ENCODE measurements at regions not wholly inside any gene's neighbourhood (a gene's known extent, or its start where the extent isn't known, plus 50 kb on each side); places are given as distances from the start of the nearest gene placed in this dataset.

- Histone ChIP-seq H3K4me3 (no peak overlapping the region), H3K27ac (no peak overlapping the region), H3K4me1 (replicated peaks in 1 of 2) (no peaks in the 10 kb centered on the region)
- in situ Hi-C loops (cut with MboI; ENCODE audit: low pct_unique_long_range_greater_than_20kb in 2 of 9, low sequenced_read_pairs in 9 of 9, unreplicated experiment in 9 of 9), result no loop called here
- peak in 2 of 8 experiments; percentile 57 to 65 for ATAC-seq (replicated peaks in 6 of 8)
- 0 to 100% (median 46%) methylated on average over 1 of the region's 4 CpGs; no CpG with 5 or more reads in 6 of the 10 experiments for WGBS, 10 experiments
These were observed 559.5 kb upstream of the CDH11 start for GRCh38 chr16:65681406-65681805.

- no peak for ATAC-seq (replicated peaks in 6 of 8)
- H3K27ac ChIP-seq, result no peak overlapping the region
- WGBS, 10 experiments, result 8 to 91% (median 83%) methylated on average over 2 to 5 of the region's 5 CpGs; no CpG with 5 or more reads in 2 of the 10 experiments
- no peak overlapping the region for H3K4me3 ChIP-seq
- no peaks in the 10 kb centered on the region for H3K4me1 ChIP-seq (replicated peaks in 1 of 2)
- in situ Hi-C loops (cut with MboI; ENCODE audit: low pct_unique_long_range_greater_than_20kb in 2 of 9, low sequenced_read_pairs in 9 of 9, unreplicated experiment in 9 of 9), result no loop called here
These were observed 557.9 kb upstream of the CDH11 start for GRCh38 chr16:65679785-65680184.

GRCh38 chr16:65675161-65675560 lies 553.3 kb upstream of the CDH11 start:
- 0 to 20% (median 0%) methylated on average over 1 of the region's 1 CpG; no CpG with 5 or more reads in 4 of the 10 experiments for WGBS, 10 experiments
- no peak for ATAC-seq (replicated peaks in 6 of 8)
- no peaks in the 10 kb centered on the region for H3K4me1 ChIP-seq (replicated peaks in 1 of 2)
- in situ Hi-C loops (cut with MboI; ENCODE audit: low pct_unique_long_range_greater_than_20kb in 2 of 9, low sequenced_read_pairs in 9 of 9, unreplicated experiment in 9 of 9), result no loop called here
- no peak overlapping the region for H3K27ac ChIP-seq
- no peak overlapping the region for H3K4me3 ChIP-seq

GRCh38 chr16:65672960-65673359 lies 551.1 kb upstream of the CDH11 start:
- no peak overlapping the region for H3K4me3 ChIP-seq
- in situ Hi-C loops (cut with MboI; ENCODE audit: low pct_unique_long_range_greater_than_20kb in 2 of 9, low sequenced_read_pairs in 9 of 9, unreplicated experiment in 9 of 9), result no loop called here
- H3K27ac ChIP-seq, result no peak overlapping the region
- WGBS, 10 experiments, result 23 to 100% (median 79%) methylated on average over 1 to 3 of the region's 3 CpGs; no CpG with 5 or more reads in 4 of the 10 experiments
- H3K4me1 ChIP-seq (replicated peaks in 1 of 2), result no peaks in the 10 kb centered on the region
- ATAC-seq (replicated peaks in 6 of 8), result no peak

- WGBS, 10 experiments, result 46 to 100% (median 79%) methylated on average over 1 to 4 of the region's 4 CpGs; no CpG with 5 or more reads in 1 of the 10 experiments
- ATAC-seq (replicated peaks in 6 of 8), result no peak
- Histone ChIP-seq H3K4me1 (replicated peaks in 1 of 2) (no peaks in the 10 kb centered on the region), H3K4me3 (no peak overlapping the region), H3K27ac (no peak overlapping the region)
- in situ Hi-C loops (cut with MboI; ENCODE audit: low pct_unique_long_range_greater_than_20kb in 2 of 9, low sequenced_read_pairs in 9 of 9, unreplicated experiment in 9 of 9), result no loop called here
These were observed 549.2 kb upstream of the CDH11 start for GRCh38 chr16:65671071-65671470.

- in situ Hi-C loops (cut with MboI; ENCODE audit: low pct_unique_long_range_greater_than_20kb in 2 of 9, low sequenced_read_pairs in 9 of 9, unreplicated experiment in 9 of 9), result no loop called here
- Histone ChIP-seq H3K4me1 (replicated peaks in 1 of 2) (peaks cover 0 to 2% of the 10 kb centered on the region in 2 donors), H3K4me3 (no peak overlapping the region), H3K27ac (no peak overlapping the region)
- ATAC-seq (replicated peaks in 6 of 8), result peak in 2 of 8 experiments; percentile 78 to 79
- 30 to 80% (median 50%) methylated on average over 1 to 3 of the region's 3 CpGs; no CpG with 5 or more reads in 5 of the 10 experiments for WGBS, 10 experiments
These were observed 546.3 kb upstream of the CDH11 start for GRCh38 chr16:65668064-65668595.

GRCh38 chr16:65667011-65667578 lies 545.2 kb upstream of the CDH11 start:
- no peak overlapping the region for H3K27ac ChIP-seq
- H3K4me3 ChIP-seq, result no peak overlapping the region
- in situ Hi-C loops (cut with MboI; ENCODE audit: low pct_unique_long_range_greater_than_20kb in 2 of 9, low sequenced_read_pairs in 9 of 9, unreplicated experiment in 9 of 9), result no loop called here
- peaks cover 0 to 5% of the 10 kb centered on the region in 2 donors for H3K4me1 ChIP-seq (replicated peaks in 1 of 2)
- peak in 4 of 8 experiments; percentile 26 to 72 (median 44) for ATAC-seq (replicated peaks in 6 of 8)
- 60 to 100% (median 80%) methylated on average over 1 to 6 of the region's 7 CpGs; no CpG with 5 or more reads in 1 of the 10 experiments for WGBS, 10 experiments

- 78 to 100% (median 88%) methylated on average over 1 to 10 of the region's 11 CpGs; no CpG with 5 or more reads in 3 of the 10 experiments for WGBS, 10 experiments
- ATAC-seq (replicated peaks in 6 of 8), result no peak
- peaks cover 0 to 7% of the 10 kb centered on the region in 2 donors for H3K4me1 ChIP-seq (replicated peaks in 1 of 2)
These were observed 544.5 kb upstream of the CDH11 start for GRCh38 chr16:65666132-65666941.

GRCh38 chr16:65665586-65665985 lies 543.7 kb upstream of the CDH11 start:
- WGBS, 10 experiments, result 29 to 100% (median 72%) methylated on average over 1 to 3 of the region's 3 CpGs; no CpG with 5 or more reads in 3 of the 10 experiments
- no peak overlapping the region for H3K27ac ChIP-seq
- H3K4me1 ChIP-seq (replicated peaks in 1 of 2), result peaks cover 0 to 7% of the 10 kb centered on the region in 2 donors
- no peak overlapping the region for H3K4me3 ChIP-seq
- peak in 1 of 8 experiments; percentile 16 for ATAC-seq (replicated peaks in 6 of 8)
- in situ Hi-C loops (cut with MboI; ENCODE audit: low pct_unique_long_range_greater_than_20kb in 2 of 9, low sequenced_read_pairs in 9 of 9, unreplicated experiment in 9 of 9), result no loop called here

More at GRCh38 chr16:65666132-65666941, 544.5 kb upstream of the CDH11 start:
- in situ Hi-C loops (cut with MboI; ENCODE audit: low pct_unique_long_range_greater_than_20kb in 2 of 9, low sequenced_read_pairs in 9 of 9, unreplicated experiment in 9 of 9), result no loop called here
- no peak overlapping the region for H3K27ac ChIP-seq
- H3K4me3 ChIP-seq, result no peak overlapping the region

- WGBS, 10 experiments, result 38 to 100% (median 100%) methylated on average over 1 to 3 of the region's 3 CpGs; no CpG with 5 or more reads in 4 of the 10 experiments
- in situ Hi-C loops (cut with MboI; ENCODE audit: low pct_unique_long_range_greater_than_20kb in 2 of 9, low sequenced_read_pairs in 9 of 9, unreplicated experiment in 9 of 9), result no loop called here
- Histone ChIP-seq H3K4me3 (no peak overlapping the region), H3K4me1 (replicated peaks in 1 of 2) (peaks cover 0 to 19% of the 10 kb centered on the region in 2 donors), H3K27ac (no peak overlapping the region)
- ATAC-seq (replicated peaks in 6 of 8), result no peak
These were observed 541.9 kb upstream of the CDH11 start for GRCh38 chr16:65663774-65664173.

- H3K27ac ChIP-seq, result no peak overlapping the region
- H3K4me3 ChIP-seq, result no peak overlapping the region
- in situ Hi-C loops (cut with MboI; ENCODE audit: low pct_unique_long_range_greater_than_20kb in 2 of 9, low sequenced_read_pairs in 9 of 9, unreplicated experiment in 9 of 9), result no loop called here
- peaks cover 3 to 25% of the 10 kb centered on the region in 2 donors for H3K4me1 ChIP-seq (replicated peaks in 1 of 2)
- no peak for ATAC-seq (replicated peaks in 6 of 8)
- WGBS, 10 experiments, result 51 to 90% (median 83%) methylated on average over 1 to 4 of the region's 4 CpGs; no CpG with 5 or more reads in 2 of the 10 experiments
These were observed 540.4 kb upstream of the CDH11 start for GRCh38 chr16:65662256-65662655.

GRCh38 chr16:65661558-65661957 lies 539.7 kb upstream of the CDH11 start:
- Histone ChIP-seq H3K4me3 (no peak overlapping the region), H3K27ac (no peak overlapping the region), H3K4me1 (replicated peaks in 1 of 2) (peaks cover 8 to 32% of the 10 kb centered on the region in 2 donors)
- in situ Hi-C loops (cut with MboI; ENCODE audit: low pct_unique_long_range_greater_than_20kb in 2 of 9, low sequenced_read_pairs in 9 of 9, unreplicated experiment in 9 of 9), result no loop called here
- ATAC-seq (replicated peaks in 6 of 8), result no peak
- WGBS, 10 experiments, result 60 to 100% (median 80%) methylated on average over 1 to 4 of the region's 5 CpGs; no CpG with 5 or more reads in 3 of the 10 experiments

GRCh38 chr16:65660390-65660789 lies 538.5 kb upstream of the CDH11 start:
- WGBS, 10 experiments, result 67 to 83% (median 70%) methylated on average over 1 to 2 of the region's 5 CpGs; no CpG with 5 or more reads in 7 of the 10 experiments

More at GRCh38 chr16:65660390-65660789, 538.5 kb upstream of the CDH11 start:
- Histone ChIP-seq H3K4me3 (no peak overlapping the region), H3K4me1 (replicated peaks in 1 of 2) (peaks cover 8 to 34% of the 10 kb centered on the region in 2 donors), H3K27ac (no peak overlapping the region)
- ATAC-seq (replicated peaks in 6 of 8), result no peak
- in situ Hi-C loops (cut with MboI; ENCODE audit: low pct_unique_long_range_greater_than_20kb in 2 of 9, low sequenced_read_pairs in 9 of 9, unreplicated experiment in 9 of 9), result no loop called here
